Transverse colon (tissue), 4 donors: ENCODE measurements at regions not wholly inside any gene's neighbourhood (a gene's known extent, or its start where the extent isn't known, plus 50 kb on each side); places are given as distances from the start of the nearest gene placed in this dataset.

Experiments
- DNase-seq: peaks from one replicate; pipeline ENCODE4 v3.0.0-alpha.2; 2019
- H3K27ac ChIP-seq, 4 donors: fragments of 200-600 bp; sonication (generic); 2 replicates each; pipeline ENCODE4 v1.5.1; 2016 to 2018; ENCODE audit warnings: inconsistent platforms in 4 of 4
- H3K27me3 ChIP-seq: fragments of 200-600 bp; sonication (generic); 2 replicates; pipeline ENCODE4 v1.5.1; 2017; ENCODE audit warnings: inconsistent platforms
- H3K36me3 ChIP-seq, 4 donors: fragments of 200-600 bp; sonication (generic); 2 replicates each; pipeline ENCODE4 v1.5.1; 2017 to 2019; ENCODE audit warnings: inconsistent platforms in 4 of 4
- H3K4me1 ChIP-seq, 4 donors: fragments of 200-600 bp; sonication (generic); 2 replicates each; pipeline ENCODE4 v1.5.1; 2017 to 2020; ENCODE audit warnings: inconsistent platforms in 4 of 4
- H3K4me3 ChIP-seq, 4 donors: fragments of 200-600 bp; sonication (generic); 1 replicate in 1 of 4; 2 replicates in 3 of 4; pipeline versions ENCODE4 v1.5.1 to v1.6.1; 2017 to 2019; ENCODE audit warnings: inconsistent platforms in 4 of 4
- H3K9me3 ChIP-seq, 2 donors: fragments of 200-600 bp; sonication (generic); 2 replicates each; pipeline ENCODE4 v1.5.1; 2017 to 2019; ENCODE audit warnings: inconsistent platforms in 2 of 2
- EP300 ChIP-seq: sonication (generic); formaldehyde crosslinking; IDR thresholded peaks from one replicate; pipeline ENCODE4 v1.6.1; 2017; ENCODE audit warnings: antibody characterized with exemption, low read depth
- POLR2A ChIP-seq: fragments of 450-650 bp; IDR thresholded peaks from one replicate; pipeline ENCODE4 v1.6.1; 2016; ENCODE audit warnings: antibody characterized with exemption, mild to moderate bottlenecking, moderate library complexity
- POLR2AphosphoS5 ChIP-seq, 3 donors: sonication (generic); formaldehyde crosslinking; IDR thresholded peaks; one replicate each; pipeline ENCODE4 v1.6.1; 2016; ENCODE audit warnings: antibody characterized with exemption in 3 of 3
- WGBS, 2 donors: methylation state at CpG; one replicate each; pipeline ENCODE4 v1.1.5; 2018; ENCODE audit warnings: low coverage in 1 of 2; 5-methylcytosine and 5-hydroxymethylcytosine counted together
- in situ Hi-C, 4 donors: fragments of 200-750 bp; cut with MboI; loops; one replicate each; pipeline versions ENCODE4 v1.15.0 to v1.15.1; 2017; ENCODE audit warnings: low sequenced_read_pairs in 3 of 4, low pct_ligation_motif_present in 1 of 4, low pct_unique_long_range_greater_than_20kb in 1 of 4
- intact Hi-C: fragments of 100-400 bp; cut with DNase I; formaldehyde crosslinking; loops from one replicate; pipeline ENCODE4 v1.15.1; 2023; ENCODE audit warnings: low total_unique reads
- TF ChIP-seq, protein P1 (sequence below), 5 experiments: fragments of 200-600 bp in 3 of 5; fragments of 450-650 bp in 2 of 5; sonication (generic) in 3 of 5; IDR thresholded peaks; 1 replicate in 2 of 5; 2 replicates in 3 of 5; pipeline ENCODE4 v1.5.1; 2016 to 2017; ENCODE audit warnings: antibody characterized with exemption in 5 of 5, inconsistent platforms in 3 of 5, mild to moderate bottlenecking in 2 of 5, moderate library complexity in 1 of 5

GRCh38 chr2:67225287-67225973 lies 171.7 kb upstream of the ETAA1 start:
- no peaks in the 10 kb centered on the region for H3K36me3 ChIP-seq
- in situ Hi-C loops (loop anchor here in 1 of 4 donors (25.0 kb wide), 1 partner anchor 787 kb away; no protein-coding TSS in a partner anchor), intact Hi-C loops (no loop called here)
- no peak overlapping the region for H3K27ac ChIP-seq
- H3K4me1 ChIP-seq, result no peaks in the 10 kb centered on the region
- no peak for DNase-seq
- H3K4me3 ChIP-seq, result no peak overlapping the region
- H3K9me3 ChIP-seq, result no peaks in the 10 kb centered on the region
- TF ChIP-seq EP300, result no peak
- TF ChIP-seq, protein P1, sequence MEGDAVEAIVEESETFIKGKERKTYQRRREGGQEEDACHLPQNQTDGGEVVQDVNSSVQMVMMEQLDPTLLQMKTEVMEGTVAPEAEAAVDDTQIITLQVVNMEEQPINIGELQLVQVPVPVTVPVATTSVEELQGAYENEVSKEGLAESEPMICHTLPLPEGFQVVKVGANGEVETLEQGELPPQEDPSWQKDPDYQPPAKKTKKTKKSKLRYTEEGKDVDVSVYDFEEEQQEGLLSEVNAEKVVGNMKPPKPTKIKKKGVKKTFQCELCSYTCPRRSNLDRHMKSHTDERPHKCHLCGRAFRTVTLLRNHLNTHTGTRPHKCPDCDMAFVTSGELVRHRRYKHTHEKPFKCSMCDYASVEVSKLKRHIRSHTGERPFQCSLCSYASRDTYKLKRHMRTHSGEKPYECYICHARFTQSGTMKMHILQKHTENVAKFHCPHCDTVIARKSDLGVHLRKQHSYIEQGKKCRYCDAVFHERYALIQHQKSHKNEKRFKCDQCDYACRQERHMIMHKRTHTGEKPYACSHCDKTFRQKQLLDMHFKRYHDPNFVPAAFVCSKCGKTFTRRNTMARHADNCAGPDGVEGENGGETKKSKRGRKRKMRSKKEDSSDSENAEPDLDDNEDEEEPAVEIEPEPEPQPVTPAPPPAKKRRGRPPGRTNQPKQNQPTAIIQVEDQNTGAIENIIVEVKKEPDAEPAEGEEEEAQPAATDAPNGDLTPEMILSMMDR (IDR thresholded peaks at IDR 0.05), result no peak
- TF ChIP-seq POLR2A, result no peak
- no peak for TF ChIP-seq POLR2AphosphoS5 (IDR thresholded peaks at IDR 0.05)
- 76% methylated on average over 4 of the region's 4 CpGs for WGBS, 2 donors
- no peaks in the 10 kb centered on the region for H3K27me3 ChIP-seq

DNA sequence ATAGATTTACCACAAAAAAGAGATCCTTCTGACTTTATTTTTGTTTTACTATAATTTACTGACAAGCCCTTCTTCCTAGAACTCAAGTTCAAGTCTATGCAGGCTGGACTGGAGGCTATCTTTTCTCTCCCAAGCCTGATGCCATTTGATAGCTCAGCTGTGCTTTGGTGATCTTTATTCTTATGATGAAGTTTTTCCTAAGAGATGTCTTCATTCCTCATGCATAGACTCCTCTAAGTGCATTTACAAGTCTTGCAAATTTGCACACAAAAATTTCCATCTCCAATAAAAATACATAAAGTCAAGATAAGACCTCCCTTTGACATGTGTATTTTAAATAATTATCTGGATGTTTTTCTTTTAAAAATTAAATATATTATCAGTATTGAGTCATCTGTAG lies 167.4 kb upstream of the ETAA1 start:
- H3K27ac ChIP-seq, result no peak overlapping the region
- TF ChIP-seq EP300 (no peak), POLR2A (no peak), POLR2AphosphoS5 (IDR thresholded peaks at IDR 0.05) (no peak)
- TF ChIP-seq, protein P1 (IDR thresholded peaks at IDR 0.05), result no peak
- no peaks in the 10 kb centered on the region for H3K4me1 ChIP-seq
- H3K9me3 ChIP-seq, result no peaks in the 10 kb centered on the region
- no peaks in the 10 kb centered on the region for H3K27me3 ChIP-seq
- intact Hi-C loops (no loop called here), in situ Hi-C loops (loop anchor here in 1 of 4 donors (25.0 kb wide), 1 partner anchor 783 kb away; no protein-coding TSS in a partner anchor)
- no peaks in the 10 kb centered on the region for H3K36me3 ChIP-seq
- DNase-seq, result no peak
- H3K4me3 ChIP-seq, result no peak overlapping the region

DNA sequence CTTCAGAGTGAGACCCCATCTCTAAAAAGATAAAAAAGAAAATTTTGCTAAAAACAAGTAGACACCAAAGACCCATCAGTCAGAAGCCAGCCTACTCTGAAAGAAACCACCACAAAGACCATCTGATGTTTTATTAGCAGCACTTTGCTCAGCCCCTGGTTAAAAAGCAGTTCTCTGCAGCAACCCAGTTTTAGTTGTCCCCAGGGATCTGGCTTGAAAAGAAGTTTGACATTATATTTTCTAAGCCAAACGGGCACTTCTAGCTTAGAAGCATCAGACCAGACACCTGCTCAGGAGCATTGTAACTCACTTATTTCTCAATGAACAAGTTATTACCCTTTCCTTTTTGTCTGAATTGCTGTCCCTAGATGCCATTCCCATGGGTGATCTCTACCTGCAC lies 164.2 kb upstream of the ETAA1 start:
- no peak for TF ChIP-seq EP300
- TF ChIP-seq POLR2A, result no peak
- TF ChIP-seq, protein P1 (IDR thresholded peaks at IDR 0.05), result no peak
- no peak for TF ChIP-seq POLR2AphosphoS5 (IDR thresholded peaks at IDR 0.05)
- intact Hi-C loops, result no loop called here

DNA sequence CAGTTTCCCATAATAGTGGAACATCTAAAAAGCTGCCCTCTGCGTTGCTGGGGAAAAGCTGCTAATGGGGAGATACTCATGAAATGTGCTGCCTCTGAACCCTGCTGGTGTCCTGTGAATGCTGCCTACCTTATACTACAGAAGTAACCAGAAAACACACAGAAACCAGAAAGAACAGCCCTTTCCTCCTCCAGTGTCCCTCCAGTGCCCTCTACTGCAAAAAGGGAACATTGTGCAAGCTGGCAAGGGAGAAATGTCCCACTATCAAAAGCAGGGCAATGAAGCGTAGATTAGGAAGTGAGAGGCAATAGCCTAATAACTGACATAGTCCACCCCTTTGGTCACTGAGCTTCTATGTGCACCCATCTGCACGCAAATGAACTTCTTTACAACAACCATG lies 162.7 kb upstream of the ETAA1 start:
- 40 to 58% methylated on average over 1 to 3 of the region's 3 CpGs for WGBS, 2 donors
- H3K4me3 ChIP-seq, result no peak overlapping the region
- no peak overlapping the region for H3K27ac ChIP-seq
- no peaks in the 10 kb centered on the region for H3K36me3 ChIP-seq
- DNase-seq, result no peak
- no peak for TF ChIP-seq POLR2AphosphoS5 (IDR thresholded peaks at IDR 0.05)
- no peak for TF ChIP-seq POLR2A
- TF ChIP-seq, protein P1 (IDR thresholded peaks at IDR 0.05), result peak in 4 of 5 experiments; percentile 12 to 26 (median 19)
- no peak for TF ChIP-seq EP300
- in situ Hi-C loops, result loop anchor here in 1 of 4 donors (25.0 kb wide), 1 partner anchor 778 kb away; no protein-coding TSS in a partner anchor
- intact Hi-C loops, result no loop called here
- no peaks in the 10 kb centered on the region for H3K27me3 ChIP-seq
- H3K4me1 ChIP-seq, result no peaks in the 10 kb centered on the region
- no peaks in the 10 kb centered on the region for H3K9me3 ChIP-seq

More for the DNA sequence above, 164.2 kb upstream of the ETAA1 start:
- Histone ChIP-seq H3K4me1 (no peaks in the 10 kb centered on the region), H3K9me3 (no peaks in the 10 kb centered on the region), H3K4me3 (no peak overlapping the region), H3K36me3 (no peaks in the 10 kb centered on the region), H3K27ac (no peak overlapping the region), H3K27me3 (no peaks in the 10 kb centered on the region)
- DNase-seq, result no peak
- WGBS, 2 donors, result 50 to 69% methylated on average over 1 of the region's 1 CpG
- in situ Hi-C loops, result loop anchor here in 1 of 4 donors (25.0 kb wide), 1 partner anchor 779 kb away; no protein-coding TSS in a partner anchor
